ENCODE measurements at regions not wholly inside any gene's neighbourhood (a gene's known extent, or its start where the extent isn't known, plus 50 kb on each side); places are given as distances from the start of the nearest gene placed in this dataset.

- no peaks in the 10 kb centered on the region for H3K4me1 ChIP-seq (ENCODE audit: insufficient read depth, low read length)
- DNase-seq (no peak), ATAC-seq (ENCODE audit: poor library complexity) (no peak)
- peaks cover 8% of the 10 kb centered on the region for H3K9me3 Mint-ChIP-seq
- no peaks in the 10 kb centered on the region for H3K36me3 Mint-ChIP-seq (ENCODE audit: low read depth)
- ChIA-PET CTCF (no interaction called here), POLR2A (no interaction called here)
- H3K36me3 ChIP-seq (ENCODE audit: insufficient read depth, low read length): no peaks in the 10 kb centered on the region
- intact Hi-C loops (cut with DNase I, micrococcal nuclease): no loop called here
- no peak for TF ChIP-seq CTCF (IDR thresholded peaks at IDR 0.05)
- H3K27me3 Mint-ChIP-seq: no peaks in the 10 kb centered on the region
- peaks cover 0 to 6% of the 10 kb centered on the region in 2 experiments for H3K9me3 ChIP-seq (ENCODE audit: control insufficient read depth in 1 of 2, insufficient read depth in 1 of 2, low read length in 2 of 2)
- no peak overlapping the region for H3K4me3 ChIP-seq (ENCODE audit: low read length)
- H3K27ac ChIP-seq (ENCODE audit: low read depth in 1 of 2, low read length in 2 of 2): no peak overlapping the region
- H3K27me3 ChIP-seq (ENCODE audit: control insufficient read depth in 1 of 2, insufficient read depth in 2 of 2, low read length in 2 of 2): no peaks in the 10 kb centered on the region
- no peak overlapping the region for H3K4me3 Mint-ChIP-seq
- H3K27ac Mint-ChIP-seq: no peak overlapping the region
- no peaks in the 10 kb centered on the region for H3K4me1 Mint-ChIP-seq (ENCODE audit: low read depth)
Observed at GRCh38 chr7:10439027-10439426, 534.6 kb upstream of the PHF14 start.

- Mint-ChIP-seq H3K9me3 (peaks cover 5% of the 10 kb centered on the region), H3K36me3 (ENCODE audit: low read depth) (no peaks in the 10 kb centered on the region), H3K4me3 (no peak overlapping the region), H3K4me1 (ENCODE audit: low read depth) (no peaks in the 10 kb centered on the region), H3K27ac (no peak overlapping the region), H3K27me3 (no peaks in the 10 kb centered on the region)
- ChIA-PET POLR2A (no interaction called here), CTCF (no interaction called here)
- no peak for DNase-seq
- H3K27me3 ChIP-seq (ENCODE audit: control insufficient read depth in 1 of 2, insufficient read depth in 2 of 2, low read length in 2 of 2): no peaks in the 10 kb centered on the region
- no peak overlapping the region for H3K27ac ChIP-seq (ENCODE audit: low read depth in 1 of 2, low read length in 2 of 2)
- intact Hi-C loops (cut with DNase I, micrococcal nuclease): no loop called here
- H3K9me3 ChIP-seq (ENCODE audit: control insufficient read depth in 1 of 2, insufficient read depth in 1 of 2, low read length in 2 of 2): no peaks in the 10 kb centered on the region
- H3K36me3 ChIP-seq (ENCODE audit: insufficient read depth, low read length): no peaks in the 10 kb centered on the region
- no peak for ATAC-seq (ENCODE audit: poor library complexity)
- no peak for TF ChIP-seq CTCF (IDR thresholded peaks at IDR 0.05)
- no peak overlapping the region for H3K4me3 ChIP-seq (ENCODE audit: low read length)
- H3K4me1 ChIP-seq (ENCODE audit: insufficient read depth, low read length): no peaks in the 10 kb centered on the region
Observed at GRCh38 chr7:10455936-10456335, 517.7 kb upstream of the PHF14 start.

- ChIA-PET CTCF (no interaction called here), POLR2A (no interaction called here)
- H3K4me3 ChIP-seq (ENCODE audit: low read length): no peak overlapping the region
- H3K9me3 Mint-ChIP-seq: peaks cover 5% of the 10 kb centered on the region
- H3K27me3 ChIP-seq (ENCODE audit: control insufficient read depth in 1 of 2, insufficient read depth in 2 of 2, low read length in 2 of 2): no peaks in the 10 kb centered on the region
- H3K36me3 ChIP-seq (ENCODE audit: insufficient read depth, low read length): no peaks in the 10 kb centered on the region
- no peak for TF ChIP-seq CTCF (IDR thresholded peaks at IDR 0.05)
- intact Hi-C loops (cut with DNase I, micrococcal nuclease): no loop called here
- H3K4me3 Mint-ChIP-seq: no peak overlapping the region
- DNase-seq (no peak), ATAC-seq (ENCODE audit: poor library complexity) (no peak)
- H3K9me3 ChIP-seq (ENCODE audit: control insufficient read depth in 1 of 2, insufficient read depth in 1 of 2, low read length in 2 of 2): no peaks in the 10 kb centered on the region
- H3K27ac ChIP-seq (ENCODE audit: low read depth in 1 of 2, low read length in 2 of 2): no peak overlapping the region
- no peaks in the 10 kb centered on the region for H3K4me1 ChIP-seq (ENCODE audit: insufficient read depth, low read length)
- H3K27ac Mint-ChIP-seq: no peak overlapping the region
- H3K36me3 Mint-ChIP-seq (ENCODE audit: low read depth): no peaks in the 10 kb centered on the region
- no peaks in the 10 kb centered on the region for H3K4me1 Mint-ChIP-seq (ENCODE audit: low read depth)
- no peaks in the 10 kb centered on the region for H3K27me3 Mint-ChIP-seq
Observed at GRCh38 chr7:10460474-10460873, 513.2 kb upstream of the PHF14 start.
